NCI-H69 (cell line): ENCODE measurements at regions not wholly inside any gene's neighbourhood (a gene's known extent, or its start where the extent isn't known, plus 50 kb on each side); places are given as distances from the start of the nearest gene placed in this dataset.

ENCODE experiments used
- DNase-seq: peaks from one replicate; lab custom pipeline; 2025; lab: John Stamatoyannopoulos, UW

DNA sequence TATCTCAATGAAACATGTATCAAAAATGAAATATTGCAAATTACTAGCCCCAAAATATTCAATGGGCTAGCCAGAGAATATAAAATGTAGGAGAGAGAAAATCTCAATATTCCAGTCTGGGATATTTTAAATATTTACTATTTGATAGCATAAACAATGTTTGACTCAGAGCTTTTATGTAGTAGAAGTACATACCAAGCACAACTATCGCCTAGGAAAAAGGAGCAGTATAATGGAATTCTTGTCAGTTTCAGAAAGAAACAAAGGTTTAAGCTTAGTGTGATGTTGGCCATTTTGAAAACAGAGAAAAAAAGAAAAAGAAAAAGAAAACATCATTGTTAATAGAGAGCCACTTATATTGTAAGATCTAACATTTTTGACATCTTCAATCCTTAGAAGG, 1961.9 kb upstream of the CELF4 start:
- DNase-seq, result no peak

DNA sequence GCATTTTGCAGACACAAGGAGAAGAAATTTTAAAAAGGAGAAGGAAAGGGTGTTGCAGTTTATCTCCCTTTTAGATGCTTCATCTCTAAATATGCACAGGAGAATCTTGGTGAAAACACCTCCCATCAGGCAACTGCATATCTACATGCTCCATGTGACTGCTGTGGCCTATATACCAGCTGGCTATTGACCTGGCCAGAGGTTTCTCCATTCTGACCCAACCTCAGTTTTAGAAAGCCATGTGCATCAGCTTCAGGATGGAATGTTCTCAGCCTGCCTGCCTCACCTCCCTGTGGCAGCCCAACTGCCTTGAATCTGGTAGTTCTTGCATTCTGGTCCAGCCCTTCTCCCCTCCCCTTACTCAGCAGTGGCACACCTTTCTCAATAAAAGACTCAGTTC, 1958.8 kb upstream of the CELF4 start:
- no peak for DNase-seq

DNA sequence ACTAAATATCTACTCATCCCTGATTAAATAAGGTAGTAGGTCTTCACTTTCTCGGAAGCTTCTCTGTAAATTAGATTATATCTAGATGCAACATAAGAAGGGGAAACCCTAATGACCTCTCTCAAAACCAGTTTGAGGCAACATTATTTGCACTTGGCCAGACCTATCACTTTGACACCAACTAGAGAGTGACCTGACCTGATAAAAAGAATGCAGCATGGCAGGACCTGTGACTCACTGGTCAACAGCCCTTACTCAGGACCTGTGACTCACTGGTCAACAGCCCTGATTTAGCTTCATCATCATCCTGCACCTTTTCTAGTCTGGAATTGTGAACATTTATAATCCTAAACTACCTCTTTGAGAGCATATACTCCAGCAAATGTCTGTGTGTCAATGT, 1957.7 kb upstream of the CELF4 start:
- DNase-seq, result no peak

DNA sequence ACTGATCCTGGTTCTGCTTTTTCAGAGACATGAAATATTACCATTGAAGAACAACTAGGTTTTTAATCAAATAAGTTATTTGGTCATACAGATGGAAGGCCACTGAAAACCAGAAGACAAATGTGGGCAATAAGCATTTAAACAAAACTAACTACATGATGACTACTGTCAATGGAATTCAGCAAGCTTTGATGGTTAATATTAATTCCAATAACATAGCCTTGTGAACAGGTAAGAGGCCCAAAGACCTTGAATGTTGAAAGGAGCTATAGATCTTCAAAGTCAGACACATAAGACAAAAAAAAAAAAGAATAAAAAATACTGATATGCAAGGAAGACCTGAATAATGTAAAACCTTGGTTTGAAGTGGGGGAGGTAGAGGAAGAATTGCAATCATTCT, 1955.6 kb upstream of the CELF4 start:
- DNase-seq, result no peak

DNA sequence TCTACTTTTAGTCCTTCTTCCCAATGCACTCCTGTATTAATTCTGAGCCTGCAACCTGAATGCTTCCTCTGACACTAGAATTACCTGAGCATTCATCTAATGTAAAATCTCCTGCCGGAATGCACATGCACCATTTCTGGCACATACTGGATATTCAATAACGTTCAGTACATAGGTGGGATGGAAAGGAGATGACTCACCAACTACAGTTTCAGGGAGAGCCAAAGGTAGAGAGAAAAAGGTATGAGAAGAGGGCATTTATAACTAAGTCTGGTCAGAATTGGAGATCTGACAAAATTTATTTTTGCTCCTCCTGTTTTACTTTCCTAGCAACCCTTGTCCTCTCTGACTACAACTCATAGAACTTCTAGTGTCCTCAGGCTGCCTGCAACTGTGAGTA, 1954.1 kb upstream of the CELF4 start:
- no peak for DNase-seq

DNA sequence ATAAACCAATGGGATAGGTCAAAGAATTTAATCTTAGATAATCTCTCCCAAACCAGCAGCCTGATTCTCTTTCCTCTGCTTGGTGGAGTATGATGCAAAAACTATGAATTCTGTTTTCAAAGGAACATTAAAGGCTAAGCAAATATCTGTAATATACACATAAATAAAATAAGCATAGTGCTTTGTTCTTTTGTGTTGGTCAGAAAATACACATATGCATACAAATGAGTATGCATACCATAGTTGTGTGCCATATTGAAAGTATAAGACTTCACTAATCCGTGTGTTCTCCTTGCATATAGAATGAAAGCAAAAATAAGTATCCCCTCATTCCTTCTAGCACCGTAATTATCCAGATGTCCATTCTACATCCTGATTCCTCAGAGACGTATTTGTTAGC, 1949.7 kb upstream of the CELF4 start:
- DNase-seq, result peak; percentile 42

DNA sequence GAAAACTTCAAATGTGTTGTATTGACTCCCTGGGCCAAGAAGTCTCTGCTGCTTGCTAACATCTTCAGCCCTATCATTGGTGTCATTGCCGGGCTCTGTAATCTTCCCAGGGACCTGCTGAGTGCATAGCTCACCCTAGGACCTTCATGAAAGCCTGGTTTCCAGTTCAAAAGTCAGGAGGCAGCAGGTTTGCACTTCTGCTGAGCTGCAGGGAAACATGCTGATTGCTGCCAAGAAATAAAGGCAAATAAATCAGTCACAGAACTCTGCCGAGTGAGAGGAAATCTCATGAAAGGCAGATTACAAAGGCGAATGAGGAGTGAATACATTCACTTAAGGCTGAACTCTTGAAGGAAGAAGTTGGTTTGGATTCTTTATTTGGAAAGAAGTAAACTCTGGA, 1947.6 kb upstream of the CELF4 start:
- DNase-seq, result no peak

DNA sequence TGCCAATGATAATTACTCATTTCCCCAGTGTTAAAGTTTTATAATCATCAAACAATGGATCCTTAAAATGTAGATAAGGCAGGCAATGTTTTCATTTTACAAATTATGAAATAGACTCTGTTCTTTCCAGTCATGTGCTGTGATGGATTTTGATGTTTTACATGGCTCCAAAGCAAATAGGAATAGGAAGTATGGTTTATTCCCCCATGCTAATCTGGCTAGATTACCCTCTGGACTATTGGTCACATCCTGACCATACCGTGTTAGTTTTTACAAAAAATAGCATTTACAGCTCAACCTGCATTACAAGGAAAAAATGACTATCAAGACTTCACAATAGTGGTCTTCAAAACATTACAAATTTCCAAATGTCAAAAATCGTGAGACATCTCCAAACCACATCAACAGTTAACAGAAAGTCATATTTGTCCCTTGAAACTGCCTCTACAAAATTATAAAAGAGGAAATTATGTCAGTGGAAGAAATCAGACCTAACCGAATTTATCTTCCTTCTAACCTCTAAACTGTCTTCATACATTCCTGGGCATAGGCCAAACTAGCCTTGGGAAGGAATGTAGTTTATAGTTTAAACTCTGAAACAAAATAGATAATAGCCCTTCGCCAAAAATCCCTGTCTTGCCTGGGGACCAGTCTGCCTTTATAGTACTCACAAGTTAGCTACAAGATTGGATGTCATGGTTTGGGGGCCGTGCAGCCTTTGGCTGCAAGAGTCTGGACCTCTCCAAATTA, 1941.2 kb upstream of the CELF4 start:
- DNase-seq, result no peak

DNA sequence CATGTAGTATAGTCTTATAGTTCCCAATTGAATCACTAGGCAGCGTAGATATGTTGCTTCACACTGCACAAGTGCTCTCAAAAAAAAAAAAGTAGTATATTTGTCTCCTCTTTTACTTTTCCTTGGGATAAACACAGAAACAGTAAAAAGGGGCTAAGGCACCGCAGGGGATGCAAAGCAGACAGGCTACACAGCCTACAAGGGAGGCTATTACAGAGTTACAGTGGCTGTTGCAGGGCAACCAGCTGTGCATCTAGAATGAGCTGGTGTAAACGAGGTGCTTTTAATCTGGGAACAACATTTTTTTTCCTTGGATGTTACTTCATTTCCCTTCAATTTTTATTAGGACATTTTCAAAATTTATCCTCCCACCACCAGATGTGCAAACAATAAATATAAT, 1934.7 kb upstream of the CELF4 start:
- DNase-seq, result peak; percentile 85

DNA sequence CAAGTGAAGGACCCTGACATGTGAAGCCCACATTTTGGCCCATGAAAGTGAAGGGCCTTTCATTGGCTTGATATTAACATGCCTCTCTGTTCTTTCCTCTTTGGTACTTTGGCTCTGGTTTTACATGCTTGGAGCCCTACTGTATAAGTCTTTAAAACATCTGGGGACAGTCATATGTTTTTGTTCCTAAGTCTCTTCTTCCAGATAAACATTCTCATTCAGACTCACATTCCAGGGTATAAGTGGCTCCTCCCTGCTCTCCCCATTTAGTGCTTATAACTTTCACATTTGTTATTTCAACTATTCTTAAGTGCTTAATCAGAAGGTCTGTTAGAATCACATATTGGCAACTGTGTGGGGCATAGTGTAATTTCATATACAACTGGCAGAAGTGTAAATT, 1932.2 kb upstream of the CELF4 start:
- DNase-seq, result no peak

DNA sequence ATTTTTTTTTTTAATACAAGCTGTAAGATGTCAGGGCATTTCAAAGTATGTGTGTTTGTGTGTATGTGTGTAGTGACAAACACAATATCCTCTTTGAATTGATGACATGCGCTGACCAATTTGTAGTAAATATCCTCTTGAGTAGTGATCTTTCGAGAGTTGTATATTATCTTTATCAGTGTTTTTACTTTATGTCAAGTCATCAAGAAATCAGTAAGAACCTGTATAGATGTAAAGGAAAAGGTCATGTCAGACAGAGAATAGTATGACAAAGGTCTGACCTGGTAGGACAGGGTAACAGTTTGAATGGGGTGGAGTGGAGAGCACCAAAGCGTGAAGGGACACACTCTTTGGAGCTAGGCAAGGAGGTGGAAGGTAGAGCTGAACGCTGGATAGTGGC, 1931.4 kb upstream of the CELF4 start:
- DNase-seq, result no peak

DNA sequence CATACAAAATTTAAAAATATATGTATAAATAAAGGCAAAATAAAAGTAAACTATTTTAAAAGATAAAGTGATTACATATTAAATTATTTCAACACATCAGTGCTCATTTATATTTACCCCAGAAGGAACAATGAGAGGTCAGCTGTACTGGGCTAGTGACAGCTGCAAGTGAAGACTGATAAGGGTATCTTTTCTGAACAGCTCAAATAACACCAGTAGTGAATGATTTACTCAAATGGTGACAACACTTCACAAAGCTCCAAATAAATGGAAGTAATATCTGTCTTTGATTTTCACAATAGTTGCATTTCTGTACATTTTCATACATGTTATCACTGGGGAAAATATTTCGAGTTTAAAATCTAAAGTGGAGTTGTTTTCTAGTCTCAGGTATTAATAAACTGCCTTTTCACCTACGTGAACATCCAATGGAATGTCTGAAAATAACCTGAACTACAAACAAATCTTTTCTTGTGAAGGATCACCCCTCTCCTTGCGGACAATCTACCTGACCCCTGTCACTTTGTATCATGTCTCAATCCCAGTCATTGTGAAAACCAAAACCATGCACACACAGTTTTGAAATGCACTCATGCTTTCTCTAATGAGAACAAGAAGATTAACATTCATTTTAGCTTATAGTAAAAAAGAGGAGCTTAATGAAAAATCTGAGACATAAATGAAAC, 1928.8 kb upstream of the CELF4 start:
- no peak for DNase-seq

DNA sequence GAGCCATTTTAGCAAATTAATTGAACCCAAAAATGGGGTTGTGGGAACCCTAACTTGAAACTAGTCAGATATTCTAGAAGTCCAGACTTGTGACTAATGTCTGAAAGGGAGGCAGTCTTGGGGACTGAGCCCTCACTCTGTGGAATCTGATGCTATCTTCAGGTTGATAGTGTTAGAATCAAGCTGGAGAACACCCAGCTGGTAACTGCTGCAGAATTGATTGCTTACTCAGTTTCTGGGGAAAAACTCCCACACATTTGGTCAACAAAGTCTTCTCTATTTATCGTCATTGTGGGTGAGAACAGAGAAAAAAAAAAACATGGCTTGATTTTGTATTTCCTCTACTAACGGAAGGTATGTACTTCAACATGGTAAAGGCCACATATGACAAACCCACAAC, 1925.8 kb upstream of the CELF4 start:
- no peak for DNase-seq

DNA sequence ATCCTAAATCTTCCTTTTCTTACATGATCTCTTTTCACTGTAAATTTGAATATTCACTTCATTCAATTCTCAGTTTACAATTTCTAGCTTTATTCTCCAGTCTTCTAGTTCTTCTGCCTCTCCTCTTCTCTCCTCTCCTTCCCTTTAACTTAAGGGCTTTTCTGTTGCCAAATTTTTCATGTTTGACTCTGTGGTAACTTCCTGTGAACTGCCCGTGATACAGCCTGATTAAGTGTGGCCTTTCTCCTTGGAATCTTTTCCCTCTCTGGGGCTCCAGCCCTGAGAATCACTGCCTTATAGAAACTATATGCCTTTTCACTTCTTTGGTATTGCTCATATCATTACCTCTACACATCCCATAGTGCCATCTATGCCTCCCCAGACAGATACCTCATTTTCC, 1923.8 kb upstream of the CELF4 start:
- no peak for DNase-seq

DNA sequence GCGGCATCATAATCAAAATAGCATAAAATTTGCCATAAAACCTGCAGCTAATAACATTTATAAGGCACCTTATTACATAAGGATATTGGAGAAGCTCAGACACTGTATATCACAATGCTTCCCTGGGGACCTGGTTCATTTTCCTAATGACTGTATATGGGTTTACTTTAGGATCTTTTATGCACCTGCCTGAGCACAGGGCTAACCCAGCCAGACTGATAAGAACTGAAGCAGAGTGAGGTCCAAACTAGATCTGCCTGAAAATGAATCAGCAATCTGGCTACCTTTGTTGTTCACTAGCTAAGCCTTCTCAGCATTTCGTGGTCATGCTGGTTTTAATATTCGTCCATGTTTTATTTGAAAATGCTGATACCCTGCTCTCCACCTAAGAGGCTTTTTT, 1922.3 kb upstream of the CELF4 start:
- peak; percentile 87 for DNase-seq

DNA sequence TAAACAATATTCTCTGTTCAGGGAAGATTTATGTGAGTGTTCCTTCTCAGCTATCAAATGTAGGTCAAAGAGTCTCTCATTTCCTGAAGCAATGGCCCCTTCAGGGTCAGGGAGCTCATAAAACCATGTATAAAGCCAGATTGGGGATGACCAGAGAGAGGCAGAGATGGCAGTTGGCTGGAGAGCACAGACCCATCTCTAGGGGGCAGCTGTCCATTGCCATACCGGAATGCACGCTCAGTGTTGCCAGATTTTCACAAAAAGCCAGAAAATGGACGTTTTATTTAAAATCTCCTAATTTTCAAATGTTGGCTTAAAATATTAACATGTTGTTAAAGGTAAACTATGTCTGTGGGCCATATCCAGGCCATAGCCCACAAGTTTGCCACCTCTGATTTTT, 1920.7 kb upstream of the CELF4 start:
- DNase-seq, result no peak

DNA sequence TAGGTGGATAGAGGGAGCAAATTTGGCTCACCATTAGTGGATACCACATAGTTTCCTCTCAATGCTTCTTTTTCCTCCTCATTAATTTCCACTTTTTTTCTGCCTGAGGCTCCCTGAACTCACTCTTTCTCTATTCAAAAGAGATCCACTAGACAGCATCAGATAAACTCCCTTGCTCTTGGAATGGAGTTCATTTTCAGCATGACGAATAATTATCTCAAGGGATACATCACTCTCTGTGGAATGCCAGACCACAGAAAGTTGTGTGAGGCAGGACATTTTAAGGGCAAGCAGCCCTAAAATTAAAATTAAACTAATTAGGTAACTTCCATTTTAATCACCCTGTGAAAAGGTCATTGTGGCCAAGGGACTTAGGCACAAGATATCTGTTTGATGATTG, 1920.1 kb upstream of the CELF4 start:
- no peak for DNase-seq

DNA sequence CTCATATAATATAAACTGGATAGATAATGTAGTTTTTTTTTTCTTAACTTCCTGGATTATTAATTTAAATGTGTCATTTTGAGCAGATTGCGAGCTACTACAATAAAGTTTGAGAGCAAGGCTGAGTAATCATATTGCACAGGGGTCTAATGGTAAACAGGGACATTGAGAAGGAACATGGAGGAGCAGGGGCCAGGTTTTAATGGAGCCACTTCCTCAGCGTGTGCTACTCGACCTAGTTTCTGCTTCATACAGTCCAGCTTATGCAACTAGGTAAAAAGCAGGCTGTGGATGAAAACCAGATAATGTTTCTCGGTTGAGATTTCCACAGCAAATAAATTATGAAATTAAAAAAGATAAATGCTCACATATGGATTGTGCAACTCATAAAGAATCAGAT, 1915.7 kb upstream of the CELF4 start:
- DNase-seq, result no peak

DNA sequence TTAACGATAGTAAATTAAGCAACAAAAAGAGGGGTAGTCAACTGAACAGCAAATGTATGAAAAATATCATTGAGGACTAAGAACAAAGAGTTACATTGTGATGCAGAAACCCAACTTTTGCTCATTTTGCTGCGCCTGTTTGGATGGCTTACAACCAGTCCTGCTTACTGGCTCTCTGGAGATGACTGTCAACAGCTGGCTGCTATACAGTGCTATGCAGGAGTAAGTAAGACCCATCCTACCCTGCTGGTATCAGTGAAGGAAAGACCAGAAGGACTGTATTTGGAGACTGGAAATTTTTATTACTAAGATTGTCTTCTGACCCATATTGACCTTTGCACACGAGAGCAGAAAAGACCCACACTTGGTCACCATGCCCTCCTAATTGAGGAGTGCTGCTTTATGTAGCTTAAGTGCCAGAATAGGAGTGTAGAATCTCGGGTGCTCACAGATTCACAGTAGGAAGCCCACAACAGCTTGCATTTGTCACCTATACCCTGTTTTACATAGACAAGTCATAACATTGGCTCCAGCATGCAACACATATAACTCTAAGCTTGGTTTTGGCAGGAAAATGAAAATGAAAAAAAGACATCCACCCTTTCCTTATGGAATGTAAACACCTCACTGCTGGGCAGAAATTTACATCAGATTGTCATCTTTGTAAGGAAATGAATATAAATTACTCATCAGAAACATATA, 1915.0 kb upstream of the CELF4 start:
- DNase-seq, result peak; percentile 63

DNA sequence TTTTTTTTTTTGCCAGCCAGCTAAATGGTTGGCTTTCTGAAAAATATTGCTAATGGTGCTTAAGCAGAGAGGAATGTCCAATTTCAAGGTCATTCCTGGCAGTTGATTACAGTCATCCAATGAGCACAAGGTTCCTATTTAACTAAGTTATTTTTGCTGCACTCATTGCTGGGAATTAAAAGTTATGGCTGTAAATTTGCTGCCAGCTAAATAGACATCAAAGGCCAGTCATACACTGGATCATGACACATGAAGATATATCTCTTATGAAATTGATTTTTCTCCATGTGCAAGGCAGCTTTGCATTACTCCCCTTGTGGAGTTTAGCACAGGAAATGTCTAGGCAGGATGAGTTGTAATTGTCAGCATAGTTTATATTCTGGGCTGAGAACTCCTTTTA, 1898.4 kb upstream of the CELF4 start:
- no peak for DNase-seq

DNA sequence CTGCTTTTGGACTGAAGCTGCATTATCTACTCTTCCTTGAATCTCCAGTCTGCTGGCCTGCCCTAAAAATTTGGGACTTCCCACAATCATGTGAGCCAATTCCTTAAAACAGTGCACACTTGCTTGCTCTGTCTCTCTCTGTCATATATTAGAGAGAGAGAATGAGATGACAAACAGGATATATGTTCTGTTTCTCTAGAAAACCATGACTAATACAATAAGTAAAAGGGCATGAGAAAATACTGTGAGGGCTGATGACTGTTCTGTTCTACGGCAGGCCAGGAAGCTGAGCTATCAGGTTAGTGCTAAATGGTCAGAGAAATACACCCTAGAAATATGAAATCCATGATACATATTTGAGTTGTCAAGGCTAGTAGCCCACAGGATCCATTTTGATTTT, 1896.8 kb upstream of the CELF4 start:
- DNase-seq, result no peak

DNA sequence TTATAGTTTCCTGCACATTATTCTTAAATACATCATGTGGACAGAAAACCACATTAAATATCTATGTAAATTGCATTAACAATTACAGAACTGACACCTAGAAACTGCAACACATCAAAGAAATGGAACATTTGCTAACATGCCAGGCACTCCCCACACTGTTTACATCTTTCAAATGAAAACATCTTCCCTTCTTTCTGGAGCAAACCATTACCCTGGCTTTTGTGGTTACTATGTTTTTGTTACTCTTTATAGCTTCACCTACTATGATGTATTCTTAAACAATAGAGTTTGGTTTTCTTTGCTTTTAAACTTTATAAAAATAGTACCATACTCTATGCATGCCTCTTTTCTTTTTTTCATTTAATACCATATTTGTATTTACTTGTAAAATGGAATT, 1894.5 kb upstream of the CELF4 start:
- no peak for DNase-seq

DNA sequence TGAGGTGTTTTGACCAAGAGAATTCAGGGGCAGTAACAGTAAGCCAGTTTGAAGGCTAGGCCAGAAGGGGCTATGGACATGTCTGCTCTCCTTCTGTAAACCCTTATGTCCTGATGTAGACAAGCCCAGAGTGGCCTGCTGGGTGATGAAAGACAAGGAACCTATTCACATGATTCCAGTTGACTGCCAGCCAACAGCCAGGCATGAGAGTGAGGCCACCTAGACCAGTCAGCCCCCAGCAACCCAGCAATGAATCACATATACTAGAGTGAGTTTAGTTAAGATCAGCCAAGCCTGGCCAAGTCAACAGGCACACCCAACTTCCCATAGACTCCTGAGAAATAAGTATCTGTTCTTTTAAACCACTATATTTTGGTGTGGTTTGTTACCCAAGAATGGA, 1889.7 kb upstream of the CELF4 start:
- DNase-seq, result peak; percentile 41
